ENCODE measurements at regions not wholly inside any gene's neighbourhood (a gene's known extent, or its start where the extent isn't known, plus 50 kb on each side); places are given as distances from the start of the nearest gene placed in this dataset.

GRCh38 chr13:49858178-49858856 is 65.8 kb upstream of the KPNA3 start:
- TF ChIP-seq EZH2 (IDR thresholded peaks at IDR 0.05; ENCODE audit: insufficient read depth, poor library complexity, severe bottlenecking) (no peak), EZH2phosphoT487 (IDR thresholded peaks at IDR 0.05; ENCODE audit: insufficient read depth, low read depth) (no peak)

Measured in GM23248 (cell line).